ENCODE measurements at regions not wholly inside any gene's neighbourhood (a gene's known extent, or its start where the extent isn't known, plus 50 kb on each side); places are given as distances from the start of the nearest gene placed in this dataset.

DNA sequence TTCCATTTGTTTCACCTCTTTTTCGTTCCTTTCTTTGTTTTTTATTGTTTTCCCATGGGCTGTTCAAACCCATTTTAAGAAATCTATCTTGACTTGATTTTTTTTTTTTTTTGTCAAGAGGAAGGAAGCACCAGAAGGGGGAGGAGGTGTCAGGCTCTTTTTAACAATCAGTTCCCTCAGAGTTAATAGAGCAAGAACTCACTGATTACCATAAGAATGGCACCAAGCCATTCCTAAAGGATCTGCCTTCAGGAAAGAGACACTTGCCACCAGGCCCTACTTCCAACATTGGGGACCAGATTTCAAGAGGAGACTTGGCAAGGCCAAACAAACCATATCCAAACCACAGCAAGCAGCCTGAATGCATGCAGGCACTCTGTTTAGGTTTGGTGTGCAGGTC lies 168.0 kb downstream of the OTOR start:
- CTCF ChIA-PET, result no interaction called here

DNA sequence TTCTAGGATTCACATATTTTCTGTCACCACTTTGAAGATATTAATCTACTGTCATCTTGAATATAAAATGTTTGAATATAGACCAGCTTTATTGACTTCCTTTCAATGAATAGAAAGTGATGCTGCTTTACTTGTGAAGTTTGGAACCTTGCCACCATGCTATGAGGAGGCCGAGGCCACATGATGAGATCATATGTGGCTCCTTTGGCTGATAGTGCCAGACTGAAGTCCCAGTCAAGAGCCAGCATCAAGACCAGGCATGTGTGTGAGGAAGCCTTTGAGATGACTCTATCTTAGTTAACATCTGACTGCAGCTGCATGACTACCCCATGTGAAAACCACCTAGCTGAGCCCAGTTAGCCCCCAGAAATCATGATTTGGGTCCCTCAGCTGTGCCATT lies 169.5 kb downstream of the OTOR start:
- Histone ChIP-seq H3K4me3 (ENCODE audit: low read depth, low read length) (no peak overlapping the region), H3K27ac (ENCODE audit: extremely low read depth, low read depth, low read length) (no peak overlapping the region), H3K4me1 (ENCODE audit: control insufficient read depth, insufficient read depth, low read length) (no peaks in the 10 kb centered on the region), H3K9me3 (ENCODE audit: control insufficient read depth, insufficient read depth, low read depth, low read length) (no peaks in the 10 kb centered on the region), H3K36me3 (ENCODE audit: control insufficient read depth in 2 of 2, insufficient read depth in 1 of 2, low read length in 2 of 2) (no peaks in the 10 kb centered on the region)
- ChIA-PET CTCF (interaction anchor here (0.6 kb wide), 1 partner anchor 34 kb away, joined by 3 read pairs; no protein-coding TSS in a partner anchor), POLR2A (no interaction called here)
- TF ChIP-seq KLF9 (tag by site-specific recombination; IDR thresholded peaks at IDR 0.05; ENCODE audit: low read depth) (no peak), ZBTB17 (tag by site-specific recombination; IDR thresholded peaks at IDR 0.05) (no peak), ZNF211 (tag by site-specific recombination; IDR thresholded peaks at IDR 0.05; ENCODE audit: low read depth) (no peak), KLF10 (tag by site-specific recombination; IDR thresholded peaks at IDR 0.05) (no peak), YY1 (tag by site-specific recombination; IDR thresholded peaks at IDR 0.05) (no peak), ZNF626 (tag by site-specific recombination; IDR thresholded peaks at IDR 0.05) (no peak), ZNF521 (tag by site-specific recombination; IDR thresholded peaks at IDR 0.05) (no peak), OSR2 (tag by site-specific recombination; IDR thresholded peaks at IDR 0.05) (no peak), EGR2 (tag by site-specific recombination; IDR thresholded peaks at IDR 0.05; ENCODE audit: low read depth) (no peak), BCL11B (tag by site-specific recombination; IDR thresholded peaks at IDR 0.05; ENCODE audit: low read depth) (no peak), ZNF791 (tag by site-specific recombination; IDR thresholded peaks at IDR 0.05) (no peak), SP3 (tag by site-specific recombination; IDR thresholded peaks at IDR 0.05) (no peak), ZNF239 (tag by site-specific recombination; IDR thresholded peaks at IDR 0.05) (no peak), ZNF133 (tag by site-specific recombination; IDR thresholded peaks at IDR 0.05) (no peak), ZNF132 (tag by site-specific recombination; IDR thresholded peaks at IDR 0.05; ENCODE audit: borderline replicate concordance) (no peak), TCF7L2 (IDR thresholded peaks at IDR 0.05; ENCODE audit: borderline replicate concordance, low read depth, low read length) (no peak), ZNF777 (tag by site-specific recombination; IDR thresholded peaks at IDR 0.05; ENCODE audit: borderline replicate concordance) (no peak), ZNF423 (tag by site-specific recombination; IDR thresholded peaks at IDR 0.05) (no peak), ZSCAN30 (tag by site-specific recombination; IDR thresholded peaks at IDR 0.05) (no peak)
- TF ChIP-seq, protein P1, sequence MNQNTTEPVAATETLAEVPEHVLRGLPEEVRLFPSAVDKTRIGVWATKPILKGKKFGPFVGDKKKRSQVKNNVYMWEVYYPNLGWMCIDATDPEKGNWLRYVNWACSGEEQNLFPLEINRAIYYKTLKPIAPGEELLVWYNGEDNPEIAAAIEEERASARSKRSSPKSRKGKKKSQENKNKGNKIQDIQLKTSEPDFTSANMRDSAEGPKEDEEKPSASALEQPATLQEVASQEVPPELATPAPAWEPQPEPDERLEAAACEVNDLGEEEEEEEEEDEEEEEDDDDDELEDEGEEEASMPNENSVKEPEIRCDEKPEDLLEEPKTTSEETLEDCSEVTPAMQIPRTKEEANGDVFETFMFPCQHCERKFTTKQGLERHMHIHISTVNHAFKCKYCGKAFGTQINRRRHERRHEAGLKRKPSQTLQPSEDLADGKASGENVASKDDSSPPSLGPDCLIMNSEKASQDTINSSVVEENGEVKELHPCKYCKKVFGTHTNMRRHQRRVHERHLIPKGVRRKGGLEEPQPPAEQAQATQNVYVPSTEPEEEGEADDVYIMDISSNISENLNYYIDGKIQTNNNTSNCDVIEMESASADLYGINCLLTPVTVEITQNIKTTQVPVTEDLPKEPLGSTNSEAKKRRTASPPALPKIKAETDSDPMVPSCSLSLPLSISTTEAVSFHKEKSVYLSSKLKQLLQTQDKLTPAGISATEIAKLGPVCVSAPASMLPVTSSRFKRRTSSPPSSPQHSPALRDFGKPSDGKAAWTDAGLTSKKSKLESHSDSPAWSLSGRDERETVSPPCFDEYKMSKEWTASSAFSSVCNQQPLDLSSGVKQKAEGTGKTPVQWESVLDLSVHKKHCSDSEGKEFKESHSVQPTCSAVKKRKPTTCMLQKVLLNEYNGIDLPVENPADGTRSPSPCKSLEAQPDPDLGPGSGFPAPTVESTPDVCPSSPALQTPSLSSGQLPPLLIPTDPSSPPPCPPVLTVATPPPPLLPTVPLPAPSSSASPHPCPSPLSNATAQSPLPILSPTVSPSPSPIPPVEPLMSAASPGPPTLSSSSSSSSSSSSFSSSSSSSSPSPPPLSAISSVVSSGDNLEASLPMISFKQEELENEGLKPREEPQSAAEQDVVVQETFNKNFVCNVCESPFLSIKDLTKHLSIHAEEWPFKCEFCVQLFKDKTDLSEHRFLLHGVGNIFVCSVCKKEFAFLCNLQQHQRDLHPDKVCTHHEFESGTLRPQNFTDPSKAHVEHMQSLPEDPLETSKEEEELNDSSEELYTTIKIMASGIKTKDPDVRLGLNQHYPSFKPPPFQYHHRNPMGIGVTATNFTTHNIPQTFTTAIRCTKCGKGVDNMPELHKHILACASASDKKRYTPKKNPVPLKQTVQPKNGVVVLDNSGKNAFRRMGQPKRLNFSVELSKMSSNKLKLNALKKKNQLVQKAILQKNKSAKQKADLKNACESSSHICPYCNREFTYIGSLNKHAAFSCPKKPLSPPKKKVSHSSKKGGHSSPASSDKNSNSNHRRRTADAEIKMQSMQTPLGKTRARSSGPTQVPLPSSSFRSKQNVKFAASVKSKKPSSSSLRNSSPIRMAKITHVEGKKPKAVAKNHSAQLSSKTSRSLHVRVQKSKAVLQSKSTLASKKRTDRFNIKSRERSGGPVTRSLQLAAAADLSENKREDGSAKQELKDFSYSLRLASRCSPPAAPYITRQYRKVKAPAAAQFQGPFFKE (tag by site-specific recombination; IDR thresholded peaks at IDR 0.05; ENCODE audit: borderline replicate concordance), result no peak

More for the DNA sequence above, 168.0 kb downstream of the OTOR start:
- H3K27ac ChIP-seq (ENCODE audit: extremely low read depth, low read depth, low read length), result no peak overlapping the region
- no peaks in the 10 kb centered on the region for H3K4me1 ChIP-seq (ENCODE audit: control insufficient read depth, insufficient read depth, low read length)
- POLR2A ChIA-PET, result no interaction called here
- H3K4me3 ChIP-seq (ENCODE audit: low read depth, low read length), result no peak overlapping the region
- no peaks in the 10 kb centered on the region for H3K36me3 ChIP-seq (ENCODE audit: control insufficient read depth in 2 of 2, insufficient read depth in 1 of 2, low read length in 2 of 2)
- TF ChIP-seq ZNF175 (tag by site-specific recombination; IDR thresholded peaks at IDR 0.05) (no peak), ZNF10 (tag by site-specific recombination; IDR thresholded peaks at IDR 0.05) (no peak), KLF10 (tag by site-specific recombination; IDR thresholded peaks at IDR 0.05) (no peak), ZNF169 (tag by site-specific recombination; IDR thresholded peaks at IDR 0.05) (no peak), ZNF324 (tag by site-specific recombination; IDR thresholded peaks at IDR 0.05) (no peak), ZNF521 (tag by site-specific recombination; IDR thresholded peaks at IDR 0.05) (no peak), ZNF112 (tag by site-specific recombination; IDR thresholded peaks at IDR 0.05) (no peak), ZNF266 (tag by site-specific recombination; IDR thresholded peaks at IDR 0.05; ENCODE audit: low read depth) (no peak), ZNF404 (tag by site-specific recombination; IDR thresholded peaks at IDR 0.05) (no peak), SP7 (tag by site-specific recombination; IDR thresholded peaks at IDR 0.05) (no peak), ZNF624 (tag by site-specific recombination; IDR thresholded peaks at IDR 0.05) (no peak), ZFP37 (tag by site-specific recombination; IDR thresholded peaks at IDR 0.05) (no peak)
- TF ChIP-seq, protein P2, sequence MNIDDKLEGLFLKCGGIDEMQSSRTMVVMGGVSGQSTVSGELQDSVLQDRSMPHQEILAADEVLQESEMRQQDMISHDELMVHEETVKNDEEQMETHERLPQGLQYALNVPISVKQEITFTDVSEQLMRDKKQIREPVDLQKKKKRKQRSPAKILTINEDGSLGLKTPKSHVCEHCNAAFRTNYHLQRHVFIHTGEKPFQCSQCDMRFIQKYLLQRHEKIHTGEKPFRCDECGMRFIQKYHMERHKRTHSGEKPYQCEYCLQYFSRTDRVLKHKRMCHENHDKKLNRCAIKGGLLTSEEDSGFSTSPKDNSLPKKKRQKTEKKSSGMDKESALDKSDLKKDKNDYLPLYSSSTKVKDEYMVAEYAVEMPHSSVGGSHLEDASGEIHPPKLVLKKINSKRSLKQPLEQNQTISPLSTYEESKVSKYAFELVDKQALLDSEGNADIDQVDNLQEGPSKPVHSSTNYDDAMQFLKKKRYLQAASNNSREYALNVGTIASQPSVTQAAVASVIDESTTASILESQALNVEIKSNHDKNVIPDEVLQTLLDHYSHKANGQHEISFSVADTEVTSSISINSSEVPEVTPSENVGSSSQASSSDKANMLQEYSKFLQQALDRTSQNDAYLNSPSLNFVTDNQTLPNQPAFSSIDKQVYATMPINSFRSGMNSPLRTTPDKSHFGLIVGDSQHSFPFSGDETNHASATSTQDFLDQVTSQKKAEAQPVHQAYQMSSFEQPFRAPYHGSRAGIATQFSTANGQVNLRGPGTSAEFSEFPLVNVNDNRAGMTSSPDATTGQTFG (tag by site-specific recombination; IDR thresholded peaks at IDR 0.05; ENCODE audit: borderline replicate concordance), result no peak
- TF ChIP-seq, protein P3, sequence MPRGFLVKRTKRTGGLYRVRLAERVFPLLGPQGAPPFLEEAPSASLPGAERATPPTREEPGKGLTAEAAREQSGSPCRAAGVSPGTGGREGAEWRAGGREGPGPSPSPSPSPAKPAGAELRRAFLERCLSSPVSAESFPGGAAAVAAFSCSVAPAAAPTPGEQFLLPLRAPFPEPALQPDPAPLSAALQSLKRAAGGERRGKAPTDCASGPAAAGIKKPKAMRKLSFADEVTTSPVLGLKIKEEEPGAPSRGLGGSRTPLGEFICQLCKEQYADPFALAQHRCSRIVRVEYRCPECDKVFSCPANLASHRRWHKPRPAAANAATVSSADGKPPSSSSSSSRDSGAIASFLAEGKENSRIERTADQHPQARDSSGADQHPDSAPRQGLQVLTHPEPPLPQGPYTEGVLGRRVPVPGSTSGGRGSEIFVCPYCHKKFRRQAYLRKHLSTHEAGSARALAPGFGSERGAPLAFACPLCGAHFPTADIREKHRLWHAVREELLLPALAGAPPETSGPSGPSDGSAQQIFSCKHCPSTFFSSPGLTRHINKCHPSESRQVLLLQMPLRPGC (tag by site-specific recombination; IDR thresholded peaks at IDR 0.05), result no peak
- no peaks in the 10 kb centered on the region for H3K9me3 ChIP-seq (ENCODE audit: control insufficient read depth, insufficient read depth, low read depth, low read length)

Data from HEK293 (cell line).